H1 (cell line): ENCODE measurements at regions not wholly inside any gene's neighbourhood (a gene's known extent, or its start where the extent isn't known, plus 50 kb on each side); places are given as distances from the start of the nearest gene placed in this dataset.

Source experiments
- CTCF ChIA-PET: fragments of 300-600 bp; sonication (Branson Sonifier 250); formaldehyde crosslinking; loops from one replicate; lab custom pipeline; 2021; ENCODE audit not compliant: partially characterized antibody; lab: Charles Lee
- POLR2A ChIA-PET: fragments of 300-600 bp; sonication (Branson Sonifier 250); formaldehyde crosslinking; loops from one replicate; lab custom pipeline; 2021; ENCODE audit warnings: inconsistent platforms; ENCODE audit not compliant: partially characterized antibody; lab: Charles Lee
- DNase-seq, 2 experiments: peaks; one replicate each; pipeline versions ENCODE4 v3.0.0 to v3.0.0-alpha.2; 2010 to 2022; ENCODE audit warnings: low spot score in 2 of 2, low read depth in 1 of 2, mixed read lengths in 1 of 2
- FAIRE-seq: peaks from 2 replicates; lab custom pipeline; 2011; peaks lifted over from hg19 to GRCh38; lab: Jason Lieb, UNC
- H2AFZ ChIP-seq: 2 replicates; pipeline ENCODE4 v1.8.1; 2012; ENCODE audit warnings: low read length, inconsistent platforms
- H2AK5ac ChIP-seq: 2 replicates; pipeline ENCODE4 v1.6.1; 2013; ENCODE audit warnings: low read depth, low read length
- H2BK120ac ChIP-seq: replicated peaks from 2 replicates; pipeline ENCODE3; 2013; ENCODE audit warnings: low read depth, low read length, inconsistent platforms
- H2BK12ac ChIP-seq: 2 replicates; pipeline ENCODE4 v1.6.1; 2013; ENCODE audit warnings: low read depth, low read length
- H2BK15ac ChIP-seq: 2 replicates; pipeline ENCODE4 v1.6.1; 2013; ENCODE audit warnings: low read length
- H2BK20ac ChIP-seq: 2 replicates; pipeline ENCODE4 v1.6.1; 2013; ENCODE audit warnings: low read length
- H2BK5ac ChIP-seq: 2 replicates; pipeline ENCODE4 v1.6.1; 2013; ENCODE audit warnings: low read depth, low read length
- H3K14ac ChIP-seq: 2 replicates; pipeline ENCODE4 v1.6.1; 2013; ENCODE audit warnings: inconsistent platforms; ENCODE audit not compliant: insufficient read length
- H3K18ac ChIP-seq: 2 replicates; pipeline ENCODE4 v1.6.1; 2013; ENCODE audit warnings: low read length; ENCODE audit errors: extremely low read depth
- H3K23ac ChIP-seq: 2 replicates; pipeline ENCODE4 v1.6.1; 2013; ENCODE audit warnings: inconsistent platforms; ENCODE audit not compliant: insufficient read length
- H3K23me2 ChIP-seq: 2 replicates; pipeline ENCODE4 v1.6.1; 2013; ENCODE audit warnings: low read depth, low read length
- H3K27ac ChIP-seq: 2 replicates; pipeline ENCODE4 v1.6.1; 2011; ENCODE audit warnings: low read depth, low read length, inconsistent platforms
- H3K27me3 ChIP-seq, 4 experiments: replicated peaks in 1 of 4; 1 replicate in 1 of 4; 2 replicates in 3 of 4; pipeline versions ENCODE4 v1.6.1 to v1.8.1; 2011 to 2013; ENCODE audit warnings: low read length in 3 of 4, mild to moderate bottlenecking in 3 of 4, inconsistent platforms in 2 of 4, mixed read lengths in 2 of 4, moderate library complexity in 1 of 4; ENCODE audit not compliant: control insufficient read depth in 3 of 4, insufficient read depth in 3 of 4; ENCODE audit errors: extremely low read depth in 1 of 4
- H3K36me3 ChIP-seq, 4 experiments: 2 replicates each; pipeline versions ENCODE4 v1.6.1 to v1.8.1; 2011 to 2013; ENCODE audit warnings: mild to moderate bottlenecking in 4 of 4, low read length in 3 of 4, moderate library complexity in 2 of 4, control low read depth in 1 of 4, inconsistent platforms in 1 of 4; ENCODE audit not compliant: insufficient read depth in 4 of 4, control insufficient read depth in 2 of 4
- H3K4ac ChIP-seq: replicated peaks from 2 replicates; pipeline ENCODE3; 2013; ENCODE audit warnings: low read length, low read depth, mixed read lengths, inconsistent platforms; ENCODE audit not compliant: insufficient read length
- H3K4me1 ChIP-seq, 4 experiments: replicated peaks in 1 of 4; 1 replicate in 1 of 4; 2 replicates in 3 of 4; pipeline versions ENCODE4 v1.6.1 to v1.8.1; 2011 to 2013; ENCODE audit warnings: low read length in 3 of 4, inconsistent platforms in 2 of 4, mixed read lengths in 1 of 4; ENCODE audit not compliant: insufficient read depth in 4 of 4, control insufficient read depth in 3 of 4
- H3K4me2 ChIP-seq, 2 experiments: 2 replicates each; pipeline versions ENCODE4 v1.6.1 to v1.8.1; 2011 to 2013; ENCODE audit warnings: low read depth in 2 of 2, low read length in 2 of 2, control low read depth in 1 of 2, inconsistent platforms in 1 of 2, mild to moderate bottlenecking in 1 of 2; ENCODE audit not compliant: insufficient read depth in 1 of 2
- H3K4me3 ChIP-seq, 4 experiments: fragments of 200-600, 300-600 bp in 1 of 4; sonication (generic), shearing (Covaris generic), sonication (Bioruptor Twin) in 1 of 4; 2 replicates each; pipeline versions ENCODE4 v1.5.1 to v1.8.1; 2011 to 2016; ENCODE audit warnings: low read length in 4 of 4, low read depth in 3 of 4, control low read depth in 2 of 4, inconsistent platforms in 2 of 4, mild to moderate bottlenecking in 2 of 4, mixed read lengths in 1 of 4, moderate library complexity in 1 of 4; ENCODE audit not compliant: insufficient read depth in 2 of 4; ENCODE audit errors: extremely low read depth in 1 of 4
- H3K56ac ChIP-seq: replicated peaks from 2 replicates; pipeline ENCODE3; 2013; ENCODE audit warnings: low read depth, mild to moderate bottlenecking, mixed read lengths, low read length, inconsistent platforms; ENCODE audit not compliant: insufficient read length
- H3K79me1 ChIP-seq: 2 replicates; pipeline ENCODE4 v1.6.1; 2013; ENCODE audit warnings: low read depth, low read length, control low read depth
- H3K79me2 ChIP-seq, 2 experiments: 2 replicates each; pipeline versions ENCODE4 v1.6.1 to v1.8.1; 2012 to 2013; ENCODE audit warnings: low read length in 2 of 2, mild to moderate bottlenecking in 2 of 2, inconsistent platforms in 1 of 2; ENCODE audit not compliant: insufficient read depth in 2 of 2, control insufficient read depth in 1 of 2
- H3K9ac ChIP-seq, 4 experiments: replicated peaks in 1 of 4; 1 replicate in 1 of 4; 2 replicates in 3 of 4; pipeline versions ENCODE4 v1.6.1 to v1.8.1; 2011 to 2013; ENCODE audit warnings: low read depth in 3 of 4, low read length in 3 of 4, control low read depth in 2 of 4, mild to moderate bottlenecking in 2 of 4, moderate library complexity in 2 of 4, inconsistent platforms in 1 of 4; ENCODE audit errors: extremely low read depth in 1 of 4
- H3K9me3 ChIP-seq, 2 experiments: 2 replicates each; pipeline versions ENCODE4 v1.6.1 to v1.8.1; 2012 to 2013; ENCODE audit warnings: mild to moderate bottlenecking in 2 of 2, moderate library complexity in 2 of 2, control low read depth in 1 of 2, inconsistent platforms in 1 of 2, low read depth in 1 of 2, low read length in 1 of 2, mixed read lengths in 1 of 2; ENCODE audit not compliant: insufficient read depth in 2 of 2
- H4K20me1 ChIP-seq, 2 experiments: replicated peaks in 1 of 2; 2 replicates each; pipeline versions ENCODE3 to v1.8.1; 2011 to 2013; ENCODE audit warnings: inconsistent platforms in 2 of 2, low read length in 2 of 2, mild to moderate bottlenecking in 1 of 2; ENCODE audit not compliant: insufficient read depth in 2 of 2, control insufficient read depth in 1 of 2
- H4K5ac ChIP-seq: 2 replicates; pipeline ENCODE4 v1.6.1; 2013; ENCODE audit warnings: low read length, low read depth, mixed read lengths, inconsistent platforms; ENCODE audit not compliant: insufficient read length
- H4K8ac ChIP-seq: 2 replicates; pipeline ENCODE4 v1.8.0; 2013; ENCODE audit warnings: mild to moderate bottlenecking, moderate library complexity, low read length, inconsistent platforms; ENCODE audit not compliant: insufficient read depth; ENCODE audit errors: extremely low read depth
- H4K91ac ChIP-seq: replicated peaks from 2 replicates; pipeline ENCODE3; 2013; ENCODE audit warnings: low read length, mixed read lengths, inconsistent platforms; ENCODE audit not compliant: insufficient read length
- SP1 ChIP-seq: IDR thresholded peaks from 2 replicates; pipeline ENCODE4 v1.6.1; 2011; ENCODE audit warnings: low read depth, low read length
- WGBS, 2 experiments: shearing (Covaris generic) in 1 of 2; methylation state at CpG; one replicate each; pipeline versions ENCODE4 v1.1.6 to v1.1.7; 2013 to 2015; ENCODE audit warnings: low lambda C conversion rate in 2 of 2, mixed read lengths in 2 of 2, inconsistent platforms in 1 of 2, low coverage in 1 of 2, missing lambda C conversion rate in 1 of 2; ENCODE audit not compliant: insufficient replicate concordance in 2 of 2, insufficient coverage in 1 of 2, insufficient read length in 1 of 2; ENCODE audit errors: extremely low coverage in 1 of 2, missing lambda C conversion rate in 1 of 2; 5-methylcytosine and 5-hydroxymethylcytosine counted together

DNA sequence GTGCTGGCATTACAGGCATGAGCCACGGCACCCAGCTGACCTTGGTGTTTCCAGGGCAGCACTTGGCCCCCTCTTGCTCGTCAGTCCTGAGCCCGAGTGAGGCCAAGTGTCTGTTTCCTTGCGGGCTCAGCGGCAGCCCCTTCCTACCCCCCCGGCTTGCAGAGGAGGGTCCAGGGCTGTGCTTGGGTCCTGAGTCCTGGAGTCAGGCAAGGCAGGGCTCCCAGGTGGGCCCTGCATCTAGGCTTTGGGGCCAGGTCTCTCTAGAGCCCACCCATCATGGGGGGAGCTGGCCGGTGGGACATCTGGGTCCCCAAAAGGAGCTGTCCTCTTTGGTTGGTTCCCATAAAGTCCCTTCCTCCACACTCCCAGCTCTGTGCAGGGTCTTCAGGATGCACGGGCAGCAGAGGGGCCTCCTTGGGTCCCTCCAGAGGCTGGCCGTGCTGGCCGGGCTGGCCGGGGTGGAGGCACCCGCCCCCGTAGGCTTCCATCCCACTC, 63.7 kb upstream of the HPCAL1 start:
- H3K9me3 ChIP-seq, result no peaks in the 10 kb centered on the region
- H2AFZ ChIP-seq, result no peak overlapping the region
- H2BK12ac ChIP-seq, result no peak overlapping the region
- no peak overlapping the region for H2AK5ac ChIP-seq
- peaks cover 0 to 1% of the 10 kb centered on the region in 2 experiments for H4K20me1 ChIP-seq
- no peak overlapping the region for H3K27ac ChIP-seq
- CTCF ChIA-PET, result interaction anchor here (0.7 to 9.3 kb wide), 15 partner anchors 9 to 199 kb away, joined by 3 to 95 read pairs (median 4); no protein-coding TSS in a partner anchor
- FAIRE-seq (no peak), DNase-seq (no peak)
- no peak overlapping the region for H3K4ac ChIP-seq
- H3K4me1 ChIP-seq, result peaks cover 0 to 3% (median 0%) of the 10 kb centered on the region in 4 experiments; a peak in 1 of 7 replicates
- no peak overlapping the region for H3K18ac ChIP-seq
- no peak overlapping the region for H4K5ac ChIP-seq
- no peak overlapping the region for H2BK5ac ChIP-seq
- H3K79me2 ChIP-seq, result no peaks in the 10 kb centered on the region
- no peak overlapping the region for H3K14ac ChIP-seq
- no peak overlapping the region for H2BK20ac ChIP-seq
- no peaks in the 10 kb centered on the region for H3K23me2 ChIP-seq
- H4K91ac ChIP-seq, result no peak overlapping the region
- no peak overlapping the region for H3K4me3 ChIP-seq
- H3K27me3 ChIP-seq, result no peaks in the 10 kb centered on the region
- no peak overlapping the region for H3K56ac ChIP-seq
- no peaks in the 10 kb centered on the region for H3K36me3 ChIP-seq
- H2BK15ac ChIP-seq, result no peak overlapping the region
- POLR2A ChIA-PET, result interaction anchor here (1.0 kb wide), 1 partner anchor 9 kb away, joined by 3 read pairs; no protein-coding TSS in a partner anchor
- H4K8ac ChIP-seq, result no peak overlapping the region
- TF ChIP-seq SP1, result no peak
- H3K79me1 ChIP-seq, result no peaks in the 10 kb centered on the region
- no peak overlapping the region for H3K23ac ChIP-seq
- WGBS, 2 experiments, result 91% methylated on average over 13 of the region's 13 CpGs; no CpG with 5 or more reads in 1 of the 2 experiments
- no peak overlapping the region for H2BK120ac ChIP-seq
- H3K4me2 ChIP-seq, result no peak overlapping the region
- no peak overlapping the region for H3K9ac ChIP-seq
